ENCODE measurements at regions not wholly inside any gene's neighbourhood (a gene's known extent, or its start where the extent isn't known, plus 50 kb on each side); places are given as distances from the start of the nearest gene placed in this dataset.

DNA sequence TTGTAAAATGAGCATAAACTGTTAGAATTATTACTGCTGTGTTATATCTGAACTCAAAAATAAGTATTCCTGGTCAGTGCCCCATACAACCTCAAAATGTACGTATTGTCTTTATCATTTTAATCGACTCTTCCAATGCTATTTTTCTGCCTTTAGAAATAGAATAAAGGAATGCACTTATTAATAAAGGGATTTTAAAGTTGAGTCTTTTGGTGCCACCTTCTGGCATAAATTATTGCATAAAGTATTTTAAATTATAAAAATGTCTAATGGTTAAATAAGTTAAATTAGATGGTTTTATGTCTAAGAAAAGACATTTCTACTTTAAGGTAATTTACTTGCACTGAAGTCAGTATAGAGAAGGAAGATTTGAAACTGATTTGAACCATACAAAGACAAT is 424.0 kb upstream of the NDST4 start:
- TF ChIP-seq TAF1 (IDR thresholded peaks at IDR 0.05; ENCODE audit: low read depth) (no peak), RAD21 (IDR thresholded peaks at IDR 0.05; ENCODE audit: low read depth) (peak; percentile 22; the same call in 1 of the 2 replicates)

DNA sequence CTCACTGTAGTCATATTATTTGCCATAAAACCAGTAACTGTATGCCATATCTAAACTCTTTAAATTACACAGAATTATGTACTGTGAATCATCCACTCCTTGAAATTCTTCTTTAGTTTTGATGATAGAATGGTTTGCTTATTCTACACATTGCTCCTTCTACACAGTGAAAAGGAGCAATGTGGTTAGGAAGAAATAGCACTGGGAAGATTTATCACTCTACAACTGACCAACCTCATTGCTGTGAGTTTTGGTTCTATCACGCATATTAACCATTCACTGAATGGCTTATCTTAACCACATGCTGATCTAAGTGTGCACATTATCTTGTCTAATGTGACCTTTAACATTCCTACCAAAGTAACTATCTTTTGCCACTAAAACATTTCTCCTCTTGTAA is 415.7 kb upstream of the NDST4 start:
- TF ChIP-seq, protein P1, sequence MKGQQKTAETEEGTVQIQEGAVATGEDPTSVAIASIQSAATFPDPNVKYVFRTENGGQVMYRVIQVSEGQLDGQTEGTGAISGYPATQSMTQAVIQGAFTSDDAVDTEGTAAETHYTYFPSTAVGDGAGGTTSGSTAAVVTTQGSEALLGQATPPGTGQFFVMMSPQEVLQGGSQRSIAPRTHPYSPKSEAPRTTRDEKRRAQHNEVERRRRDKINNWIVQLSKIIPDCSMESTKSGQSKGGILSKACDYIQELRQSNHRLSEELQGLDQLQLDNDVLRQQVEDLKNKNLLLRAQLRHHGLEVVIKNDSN (IDR thresholded peaks at IDR 0.05): no peak
- no peak for TF ChIP-seq EP300 (IDR thresholded peaks at IDR 0.05; ENCODE audit: borderline replicate concordance)

DNA sequence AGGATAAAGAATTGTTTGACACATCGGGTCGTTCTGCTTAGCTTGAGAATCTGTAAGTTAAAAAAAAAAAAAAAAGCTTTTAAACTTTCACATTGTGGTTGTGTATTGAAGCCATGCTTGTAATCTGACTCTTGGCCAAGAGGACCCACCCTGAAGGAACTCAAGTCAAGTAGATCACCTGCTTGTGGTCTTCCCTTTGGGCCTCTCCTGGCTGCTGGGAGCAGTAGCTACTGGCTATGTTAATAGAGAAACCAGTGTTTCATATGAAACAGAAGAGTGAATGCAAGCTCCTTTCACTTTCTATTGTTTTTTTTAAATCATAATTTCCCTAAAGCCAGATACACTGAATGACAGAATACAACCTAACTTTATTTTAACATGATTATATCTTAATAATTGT is 402.4 kb upstream of the NDST4 start:
- no peak for TF ChIP-seq NFIC (IDR thresholded peaks at IDR 0.05)
- TF ChIP-seq EP300 (IDR thresholded peaks at IDR 0.05; ENCODE audit: borderline replicate concordance): no peak
- TF ChIP-seq TEAD4 (IDR thresholded peaks at IDR 0.05): no peak
- no peak for TF ChIP-seq CEBPB (IDR thresholded peaks at IDR 0.05)
- no peak for TF ChIP-seq TCF12 (IDR thresholded peaks at IDR 0.05; ENCODE audit: low read depth)
- TF ChIP-seq, protein P2, sequence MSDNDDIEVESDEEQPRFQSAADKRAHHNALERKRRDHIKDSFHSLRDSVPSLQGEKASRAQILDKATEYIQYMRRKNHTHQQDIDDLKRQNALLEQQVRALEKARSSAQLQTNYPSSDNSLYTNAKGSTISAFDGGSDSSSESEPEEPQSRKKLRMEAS (IDR thresholded peaks at IDR 0.05): no peak
- no peak for TF ChIP-seq FOXM1 (IDR thresholded peaks at IDR 0.05; ENCODE audit: borderline replicate concordance, low read depth)
- TF ChIP-seq YY1 (IDR thresholded peaks at IDR 0.05; ENCODE audit: low read depth): no peak
- TF ChIP-seq, protein P1 (IDR thresholded peaks at IDR 0.05): no peak
- TF ChIP-seq TAF1 (IDR thresholded peaks at IDR 0.05; ENCODE audit: low read depth): no peak
- TF ChIP-seq, protein P3, sequence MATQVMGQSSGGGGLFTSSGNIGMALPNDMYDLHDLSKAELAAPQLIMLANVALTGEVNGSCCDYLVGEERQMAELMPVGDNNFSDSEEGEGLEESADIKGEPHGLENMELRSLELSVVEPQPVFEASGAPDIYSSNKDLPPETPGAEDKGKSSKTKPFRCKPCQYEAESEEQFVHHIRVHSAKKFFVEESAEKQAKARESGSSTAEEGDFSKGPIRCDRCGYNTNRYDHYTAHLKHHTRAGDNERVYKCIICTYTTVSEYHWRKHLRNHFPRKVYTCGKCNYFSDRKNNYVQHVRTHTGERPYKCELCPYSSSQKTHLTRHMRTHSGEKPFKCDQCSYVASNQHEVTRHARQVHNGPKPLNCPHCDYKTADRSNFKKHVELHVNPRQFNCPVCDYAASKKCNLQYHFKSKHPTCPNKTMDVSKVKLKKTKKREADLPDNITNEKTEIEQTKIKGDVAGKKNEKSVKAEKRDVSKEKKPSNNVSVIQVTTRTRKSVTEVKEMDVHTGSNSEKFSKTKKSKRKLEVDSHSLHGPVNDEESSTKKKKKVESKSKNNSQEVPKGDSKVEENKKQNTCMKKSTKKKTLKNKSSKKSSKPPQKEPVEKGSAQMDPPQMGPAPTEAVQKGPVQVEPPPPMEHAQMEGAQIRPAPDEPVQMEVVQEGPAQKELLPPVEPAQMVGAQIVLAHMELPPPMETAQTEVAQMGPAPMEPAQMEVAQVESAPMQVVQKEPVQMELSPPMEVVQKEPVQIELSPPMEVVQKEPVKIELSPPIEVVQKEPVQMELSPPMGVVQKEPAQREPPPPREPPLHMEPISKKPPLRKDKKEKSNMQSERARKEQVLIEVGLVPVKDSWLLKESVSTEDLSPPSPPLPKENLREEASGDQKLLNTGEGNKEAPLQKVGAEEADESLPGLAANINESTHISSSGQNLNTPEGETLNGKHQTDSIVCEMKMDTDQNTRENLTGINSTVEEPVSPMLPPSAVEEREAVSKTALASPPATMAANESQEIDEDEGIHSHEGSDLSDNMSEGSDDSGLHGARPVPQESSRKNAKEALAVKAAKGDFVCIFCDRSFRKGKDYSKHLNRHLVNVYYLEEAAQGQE (IDR thresholded peaks at IDR 0.05; ENCODE audit: low read depth): no peak

DNA sequence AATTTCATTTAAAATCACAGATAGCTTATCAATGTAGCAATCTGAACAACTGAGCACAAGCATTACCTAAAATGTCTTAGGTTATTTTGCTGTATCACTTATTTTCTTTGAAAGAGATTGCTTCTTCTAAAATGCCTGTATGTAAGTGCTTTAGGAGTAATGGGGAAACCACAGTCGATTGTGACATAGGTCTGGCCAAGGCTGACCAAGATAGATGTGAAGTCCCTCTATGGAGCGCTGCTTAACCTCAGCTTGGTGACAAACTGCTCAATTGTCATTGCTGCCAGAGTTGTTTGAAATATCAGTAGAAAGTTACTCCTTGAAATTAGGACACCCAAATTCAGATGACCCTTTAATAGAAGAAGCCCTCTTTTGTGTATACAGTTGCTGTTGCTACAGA is 401.9 kb upstream of the NDST4 start:
- TF ChIP-seq EGR1 (IDR thresholded peaks at IDR 0.05) (no peak), YY1 (IDR thresholded peaks at IDR 0.05; ENCODE audit: low read depth) (no peak)

DNA sequence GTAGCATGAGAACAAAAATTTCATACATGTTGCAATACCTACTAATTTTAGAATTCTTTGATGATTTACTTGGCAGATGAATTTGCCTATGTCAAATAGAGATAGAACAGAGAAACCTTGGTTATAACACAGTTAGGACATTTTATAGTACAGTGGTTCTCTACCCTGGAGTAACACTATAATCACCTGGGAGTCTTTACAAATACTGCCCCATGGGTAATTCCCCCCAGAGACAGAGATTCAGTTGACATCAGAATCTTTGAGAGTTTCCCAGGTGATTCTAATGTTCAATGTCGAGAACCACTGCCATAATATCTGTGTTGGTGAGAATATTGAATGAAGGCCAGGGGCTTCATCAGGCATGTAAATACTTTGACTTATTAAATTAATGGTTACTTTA is 401.3 kb upstream of the NDST4 start:
- TF ChIP-seq TAF1 (IDR thresholded peaks at IDR 0.05; ENCODE audit: low read depth): no peak

DNA sequence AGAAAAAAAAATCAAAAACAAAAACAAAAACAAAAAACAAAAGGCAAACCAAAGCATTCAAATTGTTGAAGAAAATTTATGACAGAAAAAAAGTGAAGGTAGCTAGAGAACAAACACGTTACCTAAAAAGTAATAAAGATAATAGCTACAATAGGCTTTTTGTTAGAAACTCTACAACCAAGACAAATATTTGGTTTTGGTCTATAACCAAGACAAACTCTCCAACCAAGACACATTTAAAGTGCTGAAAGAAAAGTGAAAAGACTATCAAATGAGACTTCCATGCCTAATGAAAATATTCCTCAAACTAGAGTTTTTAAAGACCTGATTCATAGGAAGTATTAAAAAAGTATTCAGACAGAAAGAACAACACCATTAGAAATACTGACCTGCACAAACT is 391.9 kb upstream of the NDST4 start:
- TF ChIP-seq EGR1 (IDR thresholded peaks at IDR 0.05) (no peak), FOXM1 (IDR thresholded peaks at IDR 0.05; ENCODE audit: borderline replicate concordance, low read depth) (no peak), EP300 (IDR thresholded peaks at IDR 0.05; ENCODE audit: borderline replicate concordance) (no peak), TAF1 (IDR thresholded peaks at IDR 0.05; ENCODE audit: low read depth) (no peak), TCF12 (IDR thresholded peaks at IDR 0.05; ENCODE audit: low read depth) (no peak), NFIC (IDR thresholded peaks at IDR 0.05) (no peak), TEAD4 (IDR thresholded peaks at IDR 0.05) (no peak), YY1 (IDR thresholded peaks at IDR 0.05; ENCODE audit: low read depth) (no peak)
- TF ChIP-seq, protein P3 (IDR thresholded peaks at IDR 0.05; ENCODE audit: low read depth): no peak
- TF ChIP-seq, protein P2 (IDR thresholded peaks at IDR 0.05): no peak
- TF ChIP-seq, protein P1 (IDR thresholded peaks at IDR 0.05): no peak

DNA sequence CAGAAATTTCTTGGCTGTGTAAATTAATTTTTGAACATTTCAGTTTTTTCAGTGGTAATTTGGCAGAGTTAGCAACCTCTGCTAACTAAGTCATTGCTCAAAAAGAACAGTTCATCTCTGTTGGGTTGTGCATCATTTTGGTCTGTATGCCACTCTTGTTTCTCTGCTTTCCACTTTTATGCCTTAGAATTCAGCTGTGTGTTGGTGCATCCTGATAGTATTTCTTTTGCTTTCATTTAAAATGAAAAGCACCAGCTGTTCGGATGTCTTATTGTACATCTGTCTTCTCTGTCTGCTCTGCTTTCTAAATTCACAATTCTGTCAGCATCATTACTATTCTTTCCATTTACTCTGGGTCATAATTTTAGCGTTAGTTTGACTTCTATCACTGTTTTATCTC is 388.2 kb upstream of the NDST4 start:
- no peak for TF ChIP-seq EP300 (IDR thresholded peaks at IDR 0.05; ENCODE audit: borderline replicate concordance)
- no peak for TF ChIP-seq NFIC (IDR thresholded peaks at IDR 0.05)
- no peak for TF ChIP-seq CEBPB (IDR thresholded peaks at IDR 0.05)
- TF ChIP-seq, protein P1 (IDR thresholded peaks at IDR 0.05): no peak
- no peak for TF ChIP-seq ZBTB7A (IDR thresholded peaks at IDR 0.05; ENCODE audit: low read depth)
- TF ChIP-seq TAF1 (IDR thresholded peaks at IDR 0.05; ENCODE audit: low read depth): no peak
- TF ChIP-seq, protein P3 (IDR thresholded peaks at IDR 0.05; ENCODE audit: low read depth): no peak
- no peak for TF ChIP-seq CREB1 (IDR thresholded peaks at IDR 0.05; ENCODE audit: low read depth)
- TF ChIP-seq, protein P2 (IDR thresholded peaks at IDR 0.05): no peak
- TF ChIP-seq TCF12 (IDR thresholded peaks at IDR 0.05; ENCODE audit: low read depth): no peak
- no peak for TF ChIP-seq RAD21 (IDR thresholded peaks at IDR 0.05; ENCODE audit: low read depth)
- TF ChIP-seq YY1 (IDR thresholded peaks at IDR 0.05; ENCODE audit: low read depth): no peak
- no peak for TF ChIP-seq TEAD4 (IDR thresholded peaks at IDR 0.05)
- TF ChIP-seq FOXM1 (IDR thresholded peaks at IDR 0.05; ENCODE audit: borderline replicate concordance, low read depth): no peak
